ENCODE measurements at regions not wholly inside any gene's neighbourhood (a gene's known extent, or its start where the extent isn't known, plus 50 kb on each side); places are given as distances from the start of the nearest gene placed in this dataset.

- no peak for TF ChIP-seq CTCF (IDR thresholded peaks at IDR 0.05 in 4 of 5, conservative IDR thresholded peaks at IDR 0.05 in 1 of 5)
- no peak for TF ChIP-seq POLR2A (IDR thresholded peaks at IDR 0.05)
Measured at GRCh38 chr1:96559181-96559580, 162.4 kb upstream of the PTBP2 start.

Data from gastrocnemius medialis (tissue), 4 donors.